B cell (primary cell): ENCODE measurements at regions not wholly inside any gene's neighbourhood (a gene's known extent, or its start where the extent isn't known, plus 50 kb on each side); places are given as distances from the start of the nearest gene placed in this dataset.
"Not testable (repeated sequence)": the region's sequence is repeated elsewhere in the genome, so short reads cannot be mapped to it uniquely, and the experiment has no call there.

Experiments used
- ATAC-seq: fragments of 200-7000 bp; cut with Tn5 transposase; one replicate; pipeline ENCODE4 v1.10.0; 2021; ENCODE audit warnings: low read depth, mild to moderate bottlenecking, moderate number of reproducible peaks, moderate library complexity
- CTCF ChIA-PET: fragments of 350-600 bp; sonication (Branson Sonifier 250); formaldehyde crosslinking; loops from one replicate; lab custom pipeline; 2021; ENCODE audit warnings: antibody characterized with exemption, inconsistent platforms; lab: Charles Lee
- POLR2A ChIA-PET: fragments of 350-600 bp; sonication (Branson Sonifier 250); formaldehyde crosslinking; loops from one replicate; lab custom pipeline; 2021; ENCODE audit warnings: antibody characterized with exemption; lab: Charles Lee
- DNase-seq: peaks from one replicate; pipeline ENCODE4 v3.0.0; 2013
- H2AFZ ChIP-seq: 2 replicates; pipeline ENCODE4 v1.6.1; 2012; ENCODE audit warnings: mild to moderate bottlenecking, low read depth, low read length; ENCODE audit not compliant: insufficient read depth, poor library complexity, severe bottlenecking
- H3K27ac ChIP-seq, 2 donors: 1 replicate in 1 of 2; 2 replicates in 1 of 2; pipeline ENCODE4 v1.5.1; 2012 to 2013; ENCODE audit warnings: low read length in 2 of 2, mild to moderate bottlenecking in 2 of 2, moderate library complexity in 1 of 2
- H3K27me3 ChIP-seq, 4 experiments: fragments of 200-600 bp in 1 of 4; sonication (generic) in 1 of 4; replicated peaks in 1 of 4; 1 replicate in 2 of 4; 2 replicates in 2 of 4; pipeline versions ENCODE4 v1.6.1 to v1.7.0; 2013 to 2016; ENCODE audit warnings: low read length in 3 of 4, mild to moderate bottlenecking in 2 of 4, mixed read lengths in 1 of 4, moderate library complexity in 1 of 4; ENCODE audit not compliant: insufficient read depth in 4 of 4, control insufficient read depth in 3 of 4; ENCODE audit errors: control extremely low read depth in 1 of 4
- H3K36me3 ChIP-seq, 2 experiments: replicated peaks in 1 of 2; 1 replicate in 1 of 2; 2 replicates in 1 of 2; pipeline versions ENCODE4 v1.6.1 to v1.7.1; 2013; ENCODE audit warnings: low read length in 1 of 2; ENCODE audit not compliant: insufficient read depth in 2 of 2, control insufficient read depth in 1 of 2; ENCODE audit errors: control extremely low read depth in 1 of 2, extremely low read depth in 1 of 2
- H3K4me1 ChIP-seq, 2 donors: fragments of 200-600 bp in 1 of 2; sonication (generic) in 1 of 2; 1 replicate in 1 of 2; 2 replicates in 1 of 2; pipeline versions ENCODE4 v1.5.1 to v1.6.1; 2013 to 2017; ENCODE audit warnings: low read length in 2 of 2; ENCODE audit not compliant: control insufficient read depth in 2 of 2, insufficient read depth in 2 of 2
- H3K4me2 ChIP-seq: replicated peaks from 2 replicates; pipeline ENCODE3; 2012; ENCODE audit warnings: mild to moderate bottlenecking, low read depth, low read length; ENCODE audit not compliant: poor library complexity, severe bottlenecking
- H3K4me3 ChIP-seq, 5 experiments: fragments of 200-600 bp in 1 of 5; sonication (generic) in 1 of 5; 1 replicate in 3 of 5; 2 replicates in 2 of 5; pipeline versions ENCODE4 v1.5.1 to v1.7.0; 2011 to 2016; ENCODE audit warnings: low read length in 4 of 5, mild to moderate bottlenecking in 4 of 5, low read depth in 2 of 5, control low read depth in 1 of 5, moderate library complexity in 1 of 5; ENCODE audit not compliant: insufficient read depth in 1 of 5; ENCODE audit errors: control extremely low read depth in 1 of 5, extremely low read depth in 1 of 5
- H3K79me2 ChIP-seq: fragments of 200-600 bp; sonication (generic); one replicate; pipeline ENCODE4 v1.6.0; 2016; ENCODE audit warnings: low read length; ENCODE audit not compliant: control insufficient read depth, insufficient read depth
- H3K9ac ChIP-seq: fragments of 200-600 bp; sonication (generic); 2 replicates; pipeline ENCODE4 v1.6.1; 2017; ENCODE audit warnings: mild to moderate bottlenecking, low read length, moderate library complexity
- H3K9me3 ChIP-seq, 3 donors: one replicate each; pipeline versions ENCODE4 v1.6.1 to v1.7.1; 2013; ENCODE audit warnings: low read length in 2 of 3; ENCODE audit not compliant: control insufficient read depth in 2 of 3, insufficient read depth in 1 of 3; ENCODE audit errors: control extremely low read depth in 1 of 3
- H4K20me1 ChIP-seq: 2 replicates; pipeline ENCODE4 v1.6.0; 2012; ENCODE audit warnings: mild to moderate bottlenecking, low read length; ENCODE audit not compliant: insufficient read depth, control insufficient read depth, poor library complexity, severe bottlenecking
- H3K27ac Mint-ChIP-seq: one replicate; pipeline ENCODE4 v1.8.0; 2021; ENCODE audit warnings: mixed read lengths
- H3K27me3 Mint-ChIP-seq: one replicate; pipeline ENCODE4 v1.8.0; 2021; ENCODE audit warnings: mixed read lengths
- H3K4me1 Mint-ChIP-seq: one replicate; pipeline ENCODE4 v1.8.0; 2021; ENCODE audit warnings: mixed read lengths
- H3K4me3 Mint-ChIP-seq: one replicate; pipeline ENCODE4 v1.8.0; 2021; ENCODE audit warnings: mixed read lengths
- H3K9me3 Mint-ChIP-seq: one replicate; pipeline ENCODE4 v1.8.0; 2022; ENCODE audit warnings: mixed read lengths; ENCODE audit not compliant: insufficient read depth
- WGBS: methylation state at CpG from one replicate; pipeline ENCODE4 v1.1.5; 2013; ENCODE audit warnings: missing lambda C conversion rate; ENCODE audit not compliant: insufficient coverage; 5-methylcytosine and 5-hydroxymethylcytosine counted together
- intact Hi-C: fragments of 100-400 bp; cut with micrococcal nuclease; formaldehyde crosslinking; loops from one replicate; pipeline ENCODE4 v1.10.0; 2022

GRCh38 chr21:9821472-9821871 lies 699.9 kb upstream of the TPTE start:
- H3K4me1 Mint-ChIP-seq, H4K20me1 ChIP-seq, H3K27me3 ChIP-seq, H3K4me3 ChIP-seq, H3K9me3 ChIP-seq, H3K9me3 Mint-ChIP-seq, ATAC-seq, DNase-seq, H3K9ac ChIP-seq, H3K4me1 ChIP-seq, H3K4me2 ChIP-seq, H3K36me3 ChIP-seq, H3K79me2 ChIP-seq, CTCF ChIA-PET, H3K4me3 Mint-ChIP-seq, POLR2A ChIA-PET, H3K27ac Mint-ChIP-seq, H3K27me3 Mint-ChIP-seq, H3K27ac ChIP-seq, H2AFZ ChIP-seq, intact Hi-C loops: not testable (repeated sequence)
- WGBS: 55% methylated on average over 8 of the region's 20 CpGs

- H3K27me3 Mint-ChIP-seq, intact Hi-C loops: not testable (repeated sequence)
These were observed 699.1 kb upstream of the TPTE start for GRCh38 chr21:9822093-9822820.

GRCh38 chr21:9823197-9824157 lies 697.9 kb upstream of the TPTE start:
- H2AFZ ChIP-seq, H3K4me1 ChIP-seq, H4K20me1 ChIP-seq, intact Hi-C loops, CTCF ChIA-PET, H3K9me3 Mint-ChIP-seq, H3K27ac Mint-ChIP-seq, H3K4me1 Mint-ChIP-seq, H3K4me3 ChIP-seq, H3K27ac ChIP-seq, DNase-seq, H3K27me3 ChIP-seq, POLR2A ChIA-PET, H3K36me3 ChIP-seq, H3K4me2 ChIP-seq, H3K79me2 ChIP-seq, H3K9ac ChIP-seq, H3K27me3 Mint-ChIP-seq, H3K9me3 ChIP-seq, ATAC-seq, H3K4me3 Mint-ChIP-seq: not testable (repeated sequence)
- WGBS: 91% methylated on average over 9 of the region's 65 CpGs

More at GRCh38 chr21:9822093-9822820, 699.1 kb upstream of the TPTE start:
- H4K20me1 ChIP-seq, H3K4me2 ChIP-seq, H3K9me3 ChIP-seq, DNase-seq, H3K36me3 ChIP-seq, H3K79me2 ChIP-seq, H3K4me1 Mint-ChIP-seq, H2AFZ ChIP-seq, ATAC-seq, H3K4me1 ChIP-seq, H3K9me3 Mint-ChIP-seq, CTCF ChIA-PET, H3K27ac ChIP-seq, H3K27me3 ChIP-seq, H3K9ac ChIP-seq, H3K4me3 ChIP-seq, H3K4me3 Mint-ChIP-seq, POLR2A ChIA-PET, H3K27ac Mint-ChIP-seq: not testable (repeated sequence)
- WGBS: no CpG with 5 or more reads among the region's 49 CpGs
